GM12873 (cell line): ENCODE measurements at regions not wholly inside any gene's neighbourhood (a gene's known extent, or its start where the extent isn't known, plus 50 kb on each side); places are given as distances from the start of the nearest gene placed in this dataset.

Source experiments
- CTCF ChIP-seq: IDR thresholded peaks from 2 replicates; pipeline ENCODE4 v1.5.1; 2012; ENCODE audit warnings: low read depth, mild to moderate bottlenecking, moderate library complexity, low read length, control low read depth; ENCODE audit not compliant: insufficient read depth; ENCODE audit errors: missing control alignments

- no peak for TF ChIP-seq CTCF
Observed at GRCh38 chr18:72075040-72075439, 469.1 kb downstream of the CBLN2 start.

- TF ChIP-seq CTCF = no peak
Observed at GRCh38 chr18:72063001-72063400, 481.1 kb downstream of the CBLN2 start.

GRCh38 chr18:72058851-72059250 is 485.3 kb downstream of the CBLN2 start:
- TF ChIP-seq CTCF = no peak

- TF ChIP-seq CTCF = no peak
Observed at GRCh38 chr18:72056171-72056570, 488.0 kb downstream of the CBLN2 start.

- no peak for TF ChIP-seq CTCF
Observed at GRCh38 chr18:72041313-72042032, 502.7 kb downstream of the CBLN2 start.

GRCh38 chr18:72013427-72013850 is 530.7 kb downstream of the CBLN2 start:
- TF ChIP-seq CTCF = no peak

GRCh38 chr18:71998547-71999097 is 545.5 kb downstream of the CBLN2 start:
- TF ChIP-seq CTCF = no peak
